Loucy (cell line): ENCODE measurements at regions not wholly inside any gene's neighbourhood (a gene's known extent, or its start where the extent isn't known, plus 50 kb on each side); places are given as distances from the start of the nearest gene placed in this dataset.

Experiments used
- CTCF ChIP-seq: fragments of 200-600 bp; sonication (generic); conservative IDR thresholded peaks from 2 replicates; pipeline ENCODE4 v1.5.1; 2014; ENCODE audit warnings: mild to moderate bottlenecking, antibody characterized with exemption, low read length
- EZH2phosphoT487 ChIP-seq: fragments of 200-600 bp; IDR thresholded peaks from 2 replicates; pipeline ENCODE4 v1.6.1; 2018; ENCODE audit warnings: antibody characterized with exemption, mild to moderate bottlenecking, moderate library complexity, borderline replicate concordance

- TF ChIP-seq CTCF (no peak), EZH2phosphoT487 (no peak)
These were observed 273.4 kb upstream of the CDH7 start for GRCh38 chr18:65477455-65477854.
